WTC11 (cell line): ENCODE measurements at regions not wholly inside any gene's neighbourhood (a gene's known extent, or its start where the extent isn't known, plus 50 kb on each side); places are given as distances from the start of the nearest gene placed in this dataset.
A peak's percentile ranks its signal among the peaks of the same experiment; 100 is the strongest.

Experiments
- ATAC-seq: fragments of 200-7000 bp; cut with Tn5 transposase; 2 replicates; pipeline ENCODE4 v1.10.0; 2021; ENCODE audit warnings: mild to moderate bottlenecking, moderate library complexity
- CTCF ChIA-PET: fragments of 300-600 bp; sonication (Branson Sonifier 250); formaldehyde crosslinking; loops from one replicate; lab custom pipeline; 2021; ENCODE audit warnings: antibody characterized with exemption; lab: Charles Lee
- POLR2A ChIA-PET: fragments of 350-600 bp; sonication (Branson Sonifier 250); formaldehyde crosslinking; loops from one replicate; lab custom pipeline; 2021; ENCODE audit warnings: antibody characterized with exemption; lab: Charles Lee
- DNase-seq: peaks from one replicate; pipeline ENCODE4 v3.0.0; 2021; ENCODE audit warnings: low spot score
- H3K27ac Mint-ChIP-seq: 2 replicates; pipeline ENCODE4 v1.8.0; 2021; ENCODE audit warnings: mixed read lengths
- H3K27me3 Mint-ChIP-seq: 2 replicates; pipeline ENCODE4 v1.8.0; 2021; ENCODE audit warnings: low read depth, mild to moderate bottlenecking, moderate library complexity, mixed read lengths
- H3K36me3 Mint-ChIP-seq: 2 replicates; pipeline ENCODE4 v1.8.0; 2021; ENCODE audit warnings: mixed read lengths
- H3K4me1 Mint-ChIP-seq: 2 replicates; pipeline ENCODE4 v1.8.0; 2022; ENCODE audit warnings: mixed read lengths
- H3K4me3 Mint-ChIP-seq: 2 replicates; pipeline ENCODE4 v1.8.0; 2021; ENCODE audit warnings: mild to moderate bottlenecking, moderate library complexity, mixed read lengths
- H3K9me3 Mint-ChIP-seq: 2 replicates; pipeline ENCODE4 v1.8.0; 2021; ENCODE audit warnings: mixed read lengths
- AFF4 ChIP-seq: sonication (generic); formaldehyde crosslinking; IDR thresholded peaks from 2 replicates; pipeline ENCODE4 v1.8.1; 2023; ENCODE audit warnings: mild to moderate bottlenecking, missing genetic modification reagents, borderline replicate concordance
- ELF4 ChIP-seq: sonication (generic); formaldehyde crosslinking; IDR thresholded peaks from 2 replicates; pipeline ENCODE4 v1.8.1; 2022; ENCODE audit warnings: low read depth, mild to moderate bottlenecking, moderate library complexity, missing genetic modification reagents
- ETV6 ChIP-seq: sonication (generic); formaldehyde crosslinking; IDR thresholded peaks from 2 replicates; pipeline ENCODE4 v1.8.1; 2022; ENCODE audit warnings: mild to moderate bottlenecking, missing genetic modification reagents
- FOXP1 ChIP-seq: sonication (generic); formaldehyde crosslinking; IDR thresholded peaks from 2 replicates; pipeline ENCODE4 v1.8.0; 2022; ENCODE audit warnings: missing genetic modification reagents, mild to moderate bottlenecking, moderate library complexity, borderline replicate concordance
- GABPB1 ChIP-seq: sonication (generic); formaldehyde crosslinking; IDR thresholded peaks from 2 replicates; pipeline ENCODE4 v1.8.1; 2023; ENCODE audit warnings: mild to moderate bottlenecking, missing genetic modification reagents
- GRHL2 ChIP-seq: fragments of 250-450 bp; sonication (Bioruptor Pico); IDR thresholded peaks from 2 replicates; pipeline ENCODE4 v1.8.0; 2022; ENCODE audit warnings: mild to moderate bottlenecking, moderate library complexity; ENCODE audit not compliant: insufficient replicate concordance, severe bottlenecking
- GTF2I ChIP-seq: fragments of 250-450 bp; sonication (Bioruptor Pico); conservative IDR thresholded peaks from 2 replicates; pipeline ENCODE4 v1.4.0; 2021; ENCODE audit warnings: mild to moderate bottlenecking
- IRF2 ChIP-seq: sonication (generic); formaldehyde crosslinking; IDR thresholded peaks from 2 replicates; pipeline ENCODE4 v1.8.0; 2022; ENCODE audit warnings: low read depth, missing genetic modification reagents, borderline replicate concordance
- MXD4 ChIP-seq: fragments of 250-450 bp; sonication (Bioruptor Pico); IDR thresholded peaks from 2 replicates; pipeline ENCODE4 v1.8.0; 2021; ENCODE audit warnings: mild to moderate bottlenecking, moderate library complexity, borderline replicate concordance
- MYBL2 ChIP-seq: sonication (generic); formaldehyde crosslinking; IDR thresholded peaks from 2 replicates; pipeline ENCODE4 v1.8.1; 2023; ENCODE audit warnings: mild to moderate bottlenecking, moderate library complexity, missing genetic modification reagents
- NFATC4 ChIP-seq: fragments of 250-450 bp; sonication (Bioruptor Pico); IDR thresholded peaks from 2 replicates; pipeline ENCODE4 v1.9.0; 2021; ENCODE audit warnings: mild to moderate bottlenecking
- NFE2L1 ChIP-seq: sonication (generic); formaldehyde crosslinking; IDR thresholded peaks from 2 replicates; pipeline ENCODE4 v1.8.1; 2023; ENCODE audit warnings: missing genetic modification reagents
- NR2C2 ChIP-seq: sonication (generic); formaldehyde crosslinking; IDR thresholded peaks from 2 replicates; pipeline ENCODE4 v1.8.0; 2022; ENCODE audit warnings: mild to moderate bottlenecking, missing genetic modification reagents
- OVOL2 ChIP-seq: fragments of 250-450 bp; sonication (Bioruptor Pico); IDR thresholded peaks from 2 replicates; pipeline ENCODE4 v1.9.0; 2021; ENCODE audit warnings: mild to moderate bottlenecking, borderline replicate concordance
- RELA ChIP-seq: sonication (generic); formaldehyde crosslinking; IDR thresholded peaks from 2 replicates; pipeline ENCODE4 v1.8.1; 2022; ENCODE audit warnings: missing genetic modification reagents, mild to moderate bottlenecking, borderline replicate concordance
- RORB ChIP-seq: fragments of 250-450 bp; sonication (Bioruptor Pico); IDR thresholded peaks from 2 replicates; pipeline ENCODE4 v1.9.0; 2021; ENCODE audit warnings: mild to moderate bottlenecking
- SMAD4 ChIP-seq: sonication (generic); formaldehyde crosslinking; IDR thresholded peaks from 2 replicates; pipeline ENCODE4 v1.8.0; 2022; ENCODE audit warnings: mild to moderate bottlenecking, missing genetic modification reagents
- SP1 ChIP-seq: sonication (generic); formaldehyde crosslinking; conservative IDR thresholded peaks from 2 replicates; pipeline ENCODE4 v1.8.1; 2022; ENCODE audit warnings: missing genetic modification reagents
- TCF7 ChIP-seq: sonication (generic); formaldehyde crosslinking; IDR thresholded peaks from 2 replicates; pipeline ENCODE4 v1.8.0; 2022; ENCODE audit warnings: mild to moderate bottlenecking, low read depth, missing genetic modification reagents, moderate library complexity
- TEAD1 ChIP-seq: sonication (generic); formaldehyde crosslinking; IDR thresholded peaks from 2 replicates; pipeline ENCODE4 v1.8.0; 2022; ENCODE audit warnings: mild to moderate bottlenecking, missing genetic modification reagents
- TEAD4 ChIP-seq: sonication (generic); formaldehyde crosslinking; IDR thresholded peaks from 2 replicates; pipeline ENCODE4 v1.8.0; 2022; ENCODE audit warnings: mild to moderate bottlenecking, missing genetic modification reagents
- USF2 ChIP-seq: sonication (generic); formaldehyde crosslinking; IDR thresholded peaks from 2 replicates; pipeline ENCODE4 v1.8.1; 2023; ENCODE audit warnings: mild to moderate bottlenecking, missing genetic modification reagents, moderate library complexity
- ZNF219 ChIP-seq: sonication (generic); formaldehyde crosslinking; IDR thresholded peaks from 2 replicates; pipeline ENCODE4 v1.8.0; 2023; ENCODE audit warnings: missing genetic modification reagents, mild to moderate bottlenecking, borderline replicate concordance
- ZNF232 ChIP-seq: sonication (generic); formaldehyde crosslinking; IDR thresholded peaks from 2 replicates; pipeline ENCODE4 v1.8.0; 2022; ENCODE audit warnings: mild to moderate bottlenecking, missing genetic modification reagents
- ZNF396 ChIP-seq: fragments of 250-450 bp; sonication (Bioruptor Pico); IDR thresholded peaks from 2 replicates; pipeline ENCODE4 v1.8.0; 2021; ENCODE audit warnings: mild to moderate bottlenecking, moderate library complexity, borderline replicate concordance
- TF ChIP-seq, protein P1 (sequence below): fragments of 250-450 bp; sonication (Bioruptor Pico); IDR thresholded peaks from 2 replicates; pipeline ENCODE4 v1.9.0; 2021; ENCODE audit warnings: moderate library complexity, mild to moderate bottlenecking, inconsistent platforms, borderline replicate concordance
- TF ChIP-seq, protein P2 (sequence below): fragments of 250-450 bp; sonication (Bioruptor Pico); IDR thresholded peaks from 2 replicates; pipeline ENCODE4 v1.9.0; 2021; ENCODE audit warnings: mild to moderate bottlenecking
- TF ChIP-seq, protein P3 (sequence below): fragments of 250-450 bp; sonication (Bioruptor Pico); IDR thresholded peaks from 2 replicates; pipeline ENCODE4 v2.1.2; 2022; ENCODE audit warnings: mild to moderate bottlenecking, moderate library complexity

- H3K4me3 Mint-ChIP-seq = no peak overlapping the region
- DNase-seq (no peak), ATAC-seq (no peak)
- ChIA-PET POLR2A (no interaction called here), CTCF (no interaction called here)
- H3K27ac Mint-ChIP-seq = no peak overlapping the region
- H3K9me3 Mint-ChIP-seq = no peaks in the 10 kb centered on the region
- peaks cover 3% of the 10 kb centered on the region; the same call in 1 of the 2 replicates for H3K27me3 Mint-ChIP-seq
- no peaks in the 10 kb centered on the region for H3K36me3 Mint-ChIP-seq
- no peaks in the 10 kb centered on the region for H3K4me1 Mint-ChIP-seq
- TF ChIP-seq ETV6 (no peak), ZNF219 (CRISPR knock-in tag) (no peak), SP1 (no peak), RORB (CRISPR knock-in tag) (no peak), MYBL2 (no peak), ZNF232 (no peak)
Measured at GRCh38 chr14:42011221-42011620, 404.5 kb downstream of the LRFN5 start.

DNA sequence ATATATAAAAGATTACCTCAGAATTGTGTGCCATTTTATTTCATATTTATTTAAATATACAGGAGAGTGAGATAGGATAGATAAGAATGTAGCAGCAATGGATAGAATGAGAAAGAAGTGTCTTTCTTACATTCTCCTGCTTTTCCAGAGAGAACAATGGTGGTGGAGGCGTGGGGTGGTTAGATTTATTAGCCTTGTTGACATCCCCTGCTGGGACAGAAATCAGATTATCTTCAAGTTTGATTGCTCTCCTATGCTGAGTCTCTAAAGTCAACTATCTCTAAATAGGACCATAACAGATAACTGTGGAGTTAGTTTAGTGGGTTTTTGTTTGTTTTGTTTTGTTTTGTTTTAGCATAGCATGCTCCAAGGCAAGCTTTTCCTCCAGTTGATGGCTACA lies 397.6 kb downstream of the LRFN5 start:
- DNase-seq = no peak
- Mint-ChIP-seq H3K36me3 (no peaks in the 10 kb centered on the region), H3K4me1 (no peaks in the 10 kb centered on the region), H3K27me3 (no peaks in the 10 kb centered on the region), H3K9me3 (no peaks in the 10 kb centered on the region), H3K27ac (no peak overlapping the region), H3K4me3 (no peak overlapping the region)
- POLR2A ChIA-PET = no interaction called here
- ATAC-seq = no peak
- TF ChIP-seq, protein P1, sequence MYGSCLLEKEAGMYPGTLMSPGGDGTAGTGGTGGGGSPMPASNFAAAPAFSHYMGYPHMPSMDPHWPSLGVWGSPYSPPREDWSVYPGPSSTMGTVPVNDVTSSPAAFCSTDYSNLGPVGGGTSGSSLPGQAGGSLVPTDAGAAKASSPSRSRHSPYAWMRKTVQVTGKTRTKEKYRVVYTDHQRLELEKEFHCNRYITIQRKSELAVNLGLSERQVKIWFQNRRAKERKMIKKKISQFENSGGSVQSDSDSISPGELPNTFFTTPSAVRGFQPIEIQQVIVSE (CRISPR knock-in tag) = no peak
- TF ChIP-seq USF2 (CRISPR knock-in tag) (no peak), RORB (CRISPR knock-in tag) (peak; percentile 8; the same call in 1 of the 2 replicates), ELF4 (CRISPR knock-in tag) (no peak), RELA (CRISPR knock-in tag) (no peak)
- CTCF ChIA-PET = no interaction called here

GRCh38 chr14:42002141-42002540 lies 395.5 kb downstream of the LRFN5 start:
- Mint-ChIP-seq H3K4me3 (no peak overlapping the region), H3K4me1 (no peaks in the 10 kb centered on the region), H3K36me3 (no peaks in the 10 kb centered on the region), H3K27ac (no peak overlapping the region), H3K9me3 (no peaks in the 10 kb centered on the region), H3K27me3 (no peaks in the 10 kb centered on the region)
- no peak for DNase-seq
- no peak for ATAC-seq
- ChIA-PET CTCF (no interaction called here), POLR2A (no interaction called here)
- TF ChIP-seq ZNF396 (CRISPR knock-in tag) (no peak), IRF2 (CRISPR knock-in tag) (no peak), TEAD1 (CRISPR knock-in tag) (no peak), NFATC4 (no peak), TCF7 (CRISPR knock-in tag) (no peak), GABPB1 (no peak), FOXP1 (CRISPR knock-in tag) (no peak), GRHL2 (no peak), NFE2L1 (CRISPR knock-in tag) (no peak), SMAD4 (no peak), AFF4 (CRISPR knock-in tag) (no peak), OVOL2 (no peak), TEAD4 (CRISPR knock-in tag) (no peak), NR2C2 (CRISPR knock-in tag) (no peak), GTF2I (no peak), ETV6 (no peak), MXD4 (CRISPR knock-in tag) (no peak)
- TF ChIP-seq, protein P2, sequence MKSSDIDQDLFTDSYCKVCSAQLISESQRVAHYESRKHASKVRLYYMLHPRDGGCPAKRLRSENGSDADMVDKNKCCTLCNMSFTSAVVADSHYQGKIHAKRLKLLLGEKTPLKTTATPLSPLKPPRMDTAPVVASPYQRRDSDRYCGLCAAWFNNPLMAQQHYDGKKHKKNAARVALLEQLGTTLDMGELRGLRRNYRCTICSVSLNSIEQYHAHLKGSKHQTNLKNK (CRISPR knock-in tag) = no peak
- TF ChIP-seq, protein P3, sequence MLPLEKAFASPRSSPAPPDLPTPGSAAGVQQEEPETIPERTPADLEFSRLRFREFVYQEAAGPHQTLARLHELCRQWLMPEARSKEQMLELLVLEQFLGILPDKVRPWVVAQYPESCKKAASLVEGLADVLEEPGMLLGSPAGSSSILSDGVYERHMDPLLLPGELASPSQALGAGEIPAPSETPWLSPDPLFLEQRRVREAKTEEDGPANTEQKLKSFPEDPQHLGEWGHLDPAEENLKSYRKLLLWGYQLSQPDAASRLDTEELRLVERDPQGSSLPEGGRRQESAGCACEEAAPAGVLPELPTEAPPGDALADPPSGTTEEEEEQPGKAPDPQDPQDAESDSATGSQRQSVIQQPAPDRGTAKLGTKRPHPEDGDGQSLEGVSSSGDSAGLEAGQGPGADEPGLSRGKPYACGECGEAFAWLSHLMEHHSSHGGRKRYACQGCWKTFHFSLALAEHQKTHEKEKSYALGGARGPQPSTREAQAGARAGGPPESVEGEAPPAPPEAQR (CRISPR knock-in tag) = no peak
